GM21360 (cell line): ENCODE measurements at regions not wholly inside any gene's neighbourhood (a gene's known extent, or its start where the extent isn't known, plus 50 kb on each side); places are given as distances from the start of the nearest gene placed in this dataset.
"Not testable (repeated sequence)": the region's sequence is repeated elsewhere in the genome, so short reads cannot be mapped to it uniquely, and the experiment has no call there.

Experiments
- ATAC-seq: cut with Tn5 transposase; IDR thresholded peaks from one replicate; pipeline ENCODE4 v1.9.1; 2021; ENCODE audit warnings: mild to moderate bottlenecking, moderate library complexity; ENCODE audit not compliant: unreplicated experiment

GRCh38 chr4:114236171-114236769 is 256.8 kb upstream of the ARSJ start:
- ATAC-seq: no peak

DNA sequence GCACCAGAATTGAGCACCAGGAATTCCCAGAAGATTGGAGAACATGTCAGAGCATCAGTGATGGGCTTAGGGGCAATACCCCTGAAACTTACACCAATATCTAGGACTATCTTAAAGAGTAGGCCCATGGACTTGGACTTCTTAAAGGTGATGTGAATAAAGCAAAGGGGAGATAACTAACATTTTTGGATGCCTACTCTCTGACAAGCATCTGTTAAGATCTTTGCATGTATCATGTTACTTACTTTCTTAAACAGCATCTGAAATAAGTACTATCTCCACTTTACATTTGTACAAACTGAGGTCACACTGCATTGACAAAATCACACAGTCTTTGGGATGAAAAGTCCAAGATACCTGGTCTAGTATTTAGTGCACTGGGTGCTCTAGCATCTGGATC is 258.6 kb upstream of the ARSJ start:
- no peak for ATAC-seq

- ATAC-seq: no peak
Observed at GRCh38 chr4:114249561-114249960, 270.1 kb upstream of the ARSJ start.

GRCh38 chr4:114249976-114250375 is 270.5 kb upstream of the ARSJ start:
- ATAC-seq: no peak

GRCh38 chr4:114250439-114250891 is 271.0 kb upstream of the ARSJ start:
- ATAC-seq: no peak

- no peak for ATAC-seq
Observed at GRCh38 chr4:114251020-114251419, 271.6 kb upstream of the ARSJ start.

GRCh38 chr4:114252499-114252898 is 273.1 kb upstream of the ARSJ start:
- no peak for ATAC-seq

- no peak for ATAC-seq
Observed at GRCh38 chr4:114257501-114257900, 278.1 kb upstream of the ARSJ start.

- ATAC-seq: not testable (repeated sequence)
Observed at GRCh38 chr4:114262421-114262820, 283.0 kb upstream of the ARSJ start.

DNA sequence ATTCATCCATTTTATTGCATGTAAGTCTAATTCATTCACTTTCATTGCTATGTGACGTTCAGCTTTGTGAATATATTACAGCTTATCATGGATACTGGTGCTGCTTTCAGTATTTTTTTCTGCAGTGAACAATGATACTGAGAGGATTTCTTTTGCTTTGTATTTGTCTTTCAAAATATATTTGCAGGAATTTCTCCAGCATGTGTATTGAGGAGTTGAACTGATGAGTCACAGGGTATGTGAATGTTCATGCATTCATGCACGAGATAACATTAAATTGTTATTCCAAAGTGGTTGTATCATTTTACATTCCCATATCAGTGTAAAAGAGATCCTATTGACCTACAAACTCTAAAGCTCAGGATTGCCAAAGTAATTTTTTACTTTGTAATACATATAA is 283.8 kb upstream of the ARSJ start:
- ATAC-seq: no peak

DNA sequence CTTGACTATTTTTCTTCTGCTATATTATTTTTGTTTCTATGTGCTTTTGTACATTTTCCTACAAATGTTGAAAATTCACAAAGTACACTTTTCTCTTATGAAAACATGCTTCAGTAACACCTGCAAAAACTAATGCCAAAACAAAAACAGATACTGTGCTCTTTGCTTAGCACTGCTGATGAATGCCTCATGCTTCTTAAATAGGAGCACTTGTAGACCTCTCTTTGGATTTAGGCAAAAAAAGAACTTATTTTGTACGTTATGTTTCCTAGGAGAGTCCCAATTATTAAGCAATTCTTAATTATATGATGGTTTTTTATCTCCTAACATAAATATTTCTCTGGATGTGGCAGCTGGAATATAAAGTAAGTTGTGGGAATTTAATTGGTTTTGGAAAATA is 285.0 kb upstream of the ARSJ start:
- ATAC-seq: no peak

DNA sequence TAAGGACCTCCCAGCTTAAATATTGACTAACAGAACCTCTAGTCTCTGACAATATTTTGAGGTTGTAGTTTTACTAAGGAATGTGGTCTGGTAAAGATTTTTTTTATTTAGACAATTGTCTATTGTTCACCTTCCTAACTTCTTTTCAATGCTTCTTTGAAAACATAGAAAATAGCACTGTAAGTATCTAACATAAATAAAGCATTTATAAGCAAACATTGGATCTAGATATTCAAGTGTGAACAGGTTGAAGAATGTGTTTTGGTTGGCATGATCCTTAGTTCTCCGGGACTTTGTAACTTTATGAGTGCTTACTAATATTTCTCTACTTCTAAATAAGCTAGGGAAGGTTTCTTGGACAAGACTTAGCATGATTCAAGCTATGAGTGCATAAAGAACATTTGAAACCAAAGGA is 285.4 kb upstream of the ARSJ start:
- no peak for ATAC-seq

- no peak for ATAC-seq
Observed at GRCh38 chr4:114265342-114265741, 285.9 kb upstream of the ARSJ start.

DNA sequence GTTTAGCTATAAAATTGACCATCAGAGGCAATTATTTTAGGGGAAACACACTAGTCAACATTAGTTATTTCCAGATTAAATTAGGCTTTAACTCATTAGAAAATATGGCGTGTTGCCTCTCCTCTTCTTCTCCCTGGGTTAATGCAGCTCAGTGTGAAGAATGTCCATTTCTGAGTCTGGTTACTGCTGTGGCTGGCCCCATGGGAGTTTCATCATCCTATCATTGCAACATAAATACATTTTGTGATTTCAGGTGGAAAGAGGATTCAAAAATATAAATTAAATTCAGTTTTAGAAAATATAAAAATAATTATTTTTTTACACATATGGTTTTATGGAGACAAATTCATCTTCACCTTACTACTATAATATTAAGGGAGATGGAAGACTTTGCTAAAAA is 288.5 kb upstream of the ARSJ start:
- ATAC-seq: no peak

DNA sequence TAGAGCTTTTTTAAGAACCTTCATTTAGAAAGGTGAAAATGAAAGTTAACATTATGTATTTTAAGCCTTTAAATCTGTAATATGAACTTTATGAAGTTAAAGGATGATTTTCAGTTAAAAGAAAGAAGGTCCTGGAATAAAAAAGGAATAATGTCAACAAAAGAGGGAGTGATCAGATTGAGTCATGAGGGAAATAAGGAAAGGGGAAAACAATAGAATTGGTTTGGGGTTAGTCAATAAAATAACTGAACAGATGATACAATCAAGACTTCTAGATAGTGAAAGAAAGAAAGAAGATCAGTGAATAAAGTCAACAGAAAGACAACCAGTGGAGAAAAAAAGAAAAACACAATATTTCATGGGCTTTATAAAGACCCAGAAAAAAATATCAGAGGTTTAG is 291.6 kb upstream of the ARSJ start:
- no peak for ATAC-seq

- no peak for ATAC-seq
Observed at GRCh38 chr4:114272226-114272625, 292.8 kb upstream of the ARSJ start.

DNA sequence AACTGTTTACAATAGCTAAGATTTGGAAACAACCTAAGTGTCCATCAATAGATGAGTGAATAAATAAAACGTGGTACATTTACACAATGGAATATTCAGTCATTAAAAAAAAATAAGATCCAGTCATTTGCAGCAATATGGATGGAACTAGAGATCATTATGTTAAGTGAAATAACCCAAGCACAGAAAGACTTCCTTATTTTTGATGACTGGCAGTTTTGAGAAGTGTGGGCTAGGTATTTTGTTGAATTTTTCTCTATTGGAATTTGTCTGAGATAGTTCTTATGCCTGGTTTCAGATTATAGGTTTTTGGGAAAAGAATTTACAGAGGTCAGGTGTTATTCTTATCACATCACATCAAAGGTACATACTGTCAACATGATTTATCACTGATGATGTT is 293.8 kb upstream of the ARSJ start:
- no peak for ATAC-seq

- no peak for ATAC-seq
Observed at GRCh38 chr4:114277690-114278089, 298.2 kb upstream of the ARSJ start.

DNA sequence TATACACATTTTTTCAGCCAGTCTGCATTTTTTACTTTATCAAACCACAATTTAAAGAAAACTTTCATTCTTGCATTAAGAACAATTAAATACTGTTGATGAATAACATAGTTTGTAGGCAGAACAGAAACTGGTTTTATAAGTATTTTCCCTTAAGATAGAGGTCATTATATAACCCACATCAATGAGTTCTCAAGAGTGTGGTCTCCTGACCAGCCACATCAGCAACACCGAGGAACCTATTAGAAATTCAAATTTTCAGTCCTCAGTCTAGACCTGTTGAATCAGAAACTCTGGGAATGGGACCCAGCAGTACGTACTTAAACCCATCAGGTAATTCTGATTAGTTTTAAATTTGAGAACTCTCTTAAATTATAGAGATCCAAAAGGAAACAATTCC is 299.6 kb upstream of the ARSJ start:
- no peak for ATAC-seq

GRCh38 chr4:114279711-114280110 is 300.3 kb upstream of the ARSJ start:
- ATAC-seq: no peak

DNA sequence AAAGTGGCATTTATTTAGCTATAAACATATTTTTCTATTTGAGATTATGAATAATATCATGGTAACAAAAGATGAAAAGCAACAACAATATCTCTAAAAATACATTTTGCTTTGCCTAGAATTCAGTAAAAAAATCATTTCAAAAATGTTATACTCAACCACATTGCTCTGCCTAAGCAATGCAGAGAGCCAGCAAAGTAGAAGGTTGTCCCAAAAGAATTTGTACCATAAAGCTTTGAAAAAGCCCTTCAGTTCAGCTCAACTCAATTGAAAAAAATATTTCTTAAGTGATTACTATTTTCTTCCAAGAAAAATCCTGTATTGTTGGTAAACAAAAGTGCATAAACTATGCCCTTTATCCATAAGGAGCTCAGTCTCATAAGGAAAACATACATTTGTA is 301.2 kb upstream of the ARSJ start:
- ATAC-seq: no peak

DNA sequence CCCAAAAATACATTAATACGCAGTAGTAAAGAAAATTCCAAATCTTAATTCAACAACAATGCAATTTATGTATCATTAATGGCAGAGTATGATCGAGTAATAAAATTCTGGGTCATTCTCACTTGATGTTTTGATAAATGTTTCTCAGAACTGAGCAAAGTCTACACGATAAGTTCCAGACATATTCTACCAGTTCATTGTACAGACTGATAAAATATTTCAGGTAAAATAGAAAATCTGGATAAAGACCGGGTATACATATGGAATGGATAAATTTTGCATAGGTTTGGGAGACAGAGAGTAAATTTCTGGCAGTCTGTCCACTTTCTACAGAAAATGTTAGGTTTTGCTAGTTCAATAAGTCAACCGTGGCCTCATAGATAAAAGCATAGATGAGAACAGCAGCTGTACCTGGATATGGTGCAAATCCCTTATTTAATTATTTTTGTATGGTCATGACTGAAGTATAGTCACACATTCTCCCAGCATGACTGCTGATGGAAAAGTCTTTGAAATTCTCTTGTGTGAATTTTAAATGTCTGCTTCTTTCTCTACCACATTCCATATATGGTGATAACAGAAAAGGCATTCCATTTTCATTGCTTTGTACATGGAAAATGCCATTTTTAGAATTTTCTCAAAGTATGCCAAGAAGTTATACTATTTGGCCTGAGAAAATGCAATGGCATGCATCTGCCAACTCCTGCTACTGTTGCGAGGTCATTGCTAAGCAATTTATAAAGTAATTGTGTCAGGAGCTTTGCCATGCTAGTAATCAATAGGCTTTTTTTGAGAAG is 301.9 kb upstream of the ARSJ start:
- no peak for ATAC-seq

- ATAC-seq: no peak
Observed at GRCh38 chr4:114282937-114283336, 303.5 kb upstream of the ARSJ start.
